Neural cell (in vitro differentiated cells): ENCODE measurements at regions not wholly inside any gene's neighbourhood (a gene's known extent, or its start where the extent isn't known, plus 50 kb on each side); places are given as distances from the start of the nearest gene placed in this dataset.

ENCODE experiments used
- EZH2 ChIP-seq: fragments of 200-600, 300-800 bp; shearing (Covaris generic), sonication (generic); IDR thresholded peaks from 2 replicates; pipeline ENCODE4 v1.6.1; 2014; ENCODE audit warnings: antibody characterized with exemption, low read length, borderline replicate concordance, mild to moderate bottlenecking; ENCODE audit not compliant: insufficient read depth, poor library complexity, severe bottlenecking
- MXI1 ChIP-seq: fragments of 450-650 bp; conservative IDR thresholded peaks from 2 replicates; pipeline ENCODE4 v1.6.1; 2014; ENCODE audit warnings: antibody characterized with exemption, mild to moderate bottlenecking; ENCODE audit not compliant: poor library complexity, severe bottlenecking
- RAD21 ChIP-seq: fragments of 450-650 bp; conservative IDR thresholded peaks from 2 replicates; pipeline ENCODE4 v1.6.1; 2014; ENCODE audit warnings: antibody characterized with exemption, mild to moderate bottlenecking, moderate library complexity
- REST ChIP-seq: IDR thresholded peaks from 2 replicates; pipeline ENCODE4 v1.6.1; 2012; ENCODE audit warnings: borderline replicate concordance
- TAF1 ChIP-seq: IDR thresholded peaks from 2 replicates; pipeline ENCODE4 v1.6.1; 2012; ENCODE audit warnings: low read depth
- TF ChIP-seq, protein P1 (sequence below): fragments of 450-650 bp; IDR thresholded peaks from 2 replicates; pipeline ENCODE4 v1.5.1; 2014; ENCODE audit warnings: antibody characterized with exemption, mild to moderate bottlenecking, moderate library complexity; ENCODE audit not compliant: poor library complexity, severe bottlenecking

DNA sequence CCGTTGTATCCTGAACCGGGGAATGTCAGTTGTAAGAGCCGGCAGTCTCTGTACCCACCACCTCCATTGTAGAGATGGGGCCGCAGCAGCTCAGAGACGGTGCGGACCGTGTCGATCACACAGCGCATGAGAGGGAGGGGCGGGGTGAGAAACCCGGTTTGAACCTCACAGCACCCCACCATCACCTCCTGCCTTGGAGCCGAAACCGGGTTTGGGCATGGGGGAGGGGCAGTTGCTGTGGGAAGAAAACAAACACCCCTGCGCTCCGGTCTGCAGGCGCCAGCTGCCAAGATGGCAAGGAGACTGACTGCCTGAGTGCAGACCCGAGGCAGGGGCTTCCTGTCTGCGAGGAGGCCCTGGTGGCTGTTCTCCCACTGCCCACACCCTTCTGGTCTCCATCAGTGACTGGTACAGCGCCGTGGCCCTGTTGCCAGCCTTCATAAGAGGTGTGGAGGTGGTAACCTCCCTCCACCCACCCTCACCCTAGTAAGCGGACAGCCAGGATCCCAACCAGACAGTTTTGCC lies 69.2 kb upstream of the SSBP3 start:
- TF ChIP-seq, protein P1, sequence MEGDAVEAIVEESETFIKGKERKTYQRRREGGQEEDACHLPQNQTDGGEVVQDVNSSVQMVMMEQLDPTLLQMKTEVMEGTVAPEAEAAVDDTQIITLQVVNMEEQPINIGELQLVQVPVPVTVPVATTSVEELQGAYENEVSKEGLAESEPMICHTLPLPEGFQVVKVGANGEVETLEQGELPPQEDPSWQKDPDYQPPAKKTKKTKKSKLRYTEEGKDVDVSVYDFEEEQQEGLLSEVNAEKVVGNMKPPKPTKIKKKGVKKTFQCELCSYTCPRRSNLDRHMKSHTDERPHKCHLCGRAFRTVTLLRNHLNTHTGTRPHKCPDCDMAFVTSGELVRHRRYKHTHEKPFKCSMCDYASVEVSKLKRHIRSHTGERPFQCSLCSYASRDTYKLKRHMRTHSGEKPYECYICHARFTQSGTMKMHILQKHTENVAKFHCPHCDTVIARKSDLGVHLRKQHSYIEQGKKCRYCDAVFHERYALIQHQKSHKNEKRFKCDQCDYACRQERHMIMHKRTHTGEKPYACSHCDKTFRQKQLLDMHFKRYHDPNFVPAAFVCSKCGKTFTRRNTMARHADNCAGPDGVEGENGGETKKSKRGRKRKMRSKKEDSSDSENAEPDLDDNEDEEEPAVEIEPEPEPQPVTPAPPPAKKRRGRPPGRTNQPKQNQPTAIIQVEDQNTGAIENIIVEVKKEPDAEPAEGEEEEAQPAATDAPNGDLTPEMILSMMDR, result no peak
- no peak for TF ChIP-seq TAF1
- TF ChIP-seq EZH2, result no peak
- TF ChIP-seq REST, result no peak
- TF ChIP-seq RAD21, result no peak
- TF ChIP-seq MXI1, result no peak
